GM21390 (cell line): ENCODE measurements at regions not wholly inside any gene's neighbourhood (a gene's known extent, or its start where the extent isn't known, plus 50 kb on each side); places are given as distances from the start of the nearest gene placed in this dataset.

Source experiments
- ATAC-seq: cut with Tn5 transposase; IDR thresholded peaks from one replicate; pipeline ENCODE4 v1.9.1; 2021; ENCODE audit not compliant: unreplicated experiment

- ATAC-seq, result no peak
Observed at GRCh38 chr19:32188921-32189320, 156.5 kb upstream of the ZNF507 start.

GRCh38 chr19:32189956-32190706, 155.3 kb upstream of the ZNF507 start:
- no peak for ATAC-seq

GRCh38 chr19:32191921-32192320, 153.5 kb upstream of the ZNF507 start:
- ATAC-seq, result no peak

- ATAC-seq, result no peak
Observed at GRCh38 chr19:32195706-32196610, 149.5 kb upstream of the ZNF507 start.

GRCh38 chr19:32196690-32197420, 148.6 kb upstream of the ZNF507 start:
- no peak for ATAC-seq

GRCh38 chr19:32197896-32198882, 147.2 kb upstream of the ZNF507 start:
- no peak for ATAC-seq

- no peak for ATAC-seq
Observed at GRCh38 chr19:32199501-32200040, 145.8 kb upstream of the ZNF507 start.

- no peak for ATAC-seq
Observed at GRCh38 chr19:32200312-32201038, 144.9 kb upstream of the ZNF507 start.

GRCh38 chr19:32201211-32201610, 144.2 kb upstream of the ZNF507 start:
- ATAC-seq, result no peak

- ATAC-seq, result no peak
Observed at GRCh38 chr19:32201636-32202051, 143.8 kb upstream of the ZNF507 start.

- no peak for ATAC-seq
Observed at GRCh38 chr19:32202244-32202643, 143.2 kb upstream of the ZNF507 start.

GRCh38 chr19:32203161-32203560, 142.2 kb upstream of the ZNF507 start:
- ATAC-seq, result no peak

- no peak for ATAC-seq
Observed at GRCh38 chr19:32206065-32206464, 139.3 kb upstream of the ZNF507 start.

GRCh38 chr19:32208060-32208459, 137.3 kb upstream of the ZNF507 start:
- ATAC-seq, result no peak

GRCh38 chr19:32219392-32219791, 126.0 kb upstream of the ZNF507 start:
- ATAC-seq, result no peak

- no peak for ATAC-seq
Observed at GRCh38 chr19:32219881-32220472, 125.4 kb upstream of the ZNF507 start.

- no peak for ATAC-seq
Observed at GRCh38 chr19:32220951-32221350, 124.5 kb upstream of the ZNF507 start.

- ATAC-seq, result no peak
Observed at GRCh38 chr19:32222556-32222955, 122.9 kb upstream of the ZNF507 start.

- no peak for ATAC-seq
Observed at GRCh38 chr19:32223106-32223505, 122.3 kb upstream of the ZNF507 start.
